ENCODE measurements at regions not wholly inside any gene's neighbourhood (a gene's known extent, or its start where the extent isn't known, plus 50 kb on each side); places are given as distances from the start of the nearest gene placed in this dataset.

DNA sequence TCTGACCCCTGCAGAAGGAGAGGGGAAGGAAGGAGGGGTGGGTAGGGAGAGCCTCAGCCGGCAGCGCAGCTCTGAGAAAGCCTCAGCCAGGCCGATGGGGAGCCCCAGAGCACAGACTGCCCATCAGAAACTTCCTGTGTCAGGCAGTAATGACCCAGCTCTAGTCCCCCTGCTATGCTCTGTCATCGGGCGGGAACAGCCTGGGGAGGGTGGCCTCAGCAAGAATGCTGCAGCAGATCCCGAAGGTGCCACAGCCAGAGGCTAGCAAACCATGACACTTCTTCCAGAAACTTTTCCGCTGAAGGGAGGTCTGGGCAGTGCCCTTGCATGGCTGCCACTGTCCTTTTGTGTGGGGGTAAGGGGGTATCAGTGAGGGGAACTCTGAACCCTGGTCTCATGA is 279.0 kb downstream of the BCOR start:
- Histone ChIP-seq H3K4me3 (no peak overlapping the region), H3K27me3 (no peaks in the 10 kb centered on the region), H3K9me3 (no peaks in the 10 kb centered on the region), H3K4me1 (no peaks in the 10 kb centered on the region), H3K36me3 (no peaks in the 10 kb centered on the region), H3K27ac (no peak overlapping the region)
- DNase-seq, result no peak
- intact Hi-C loops (cut with DNase I; ENCODE audit: low total_unique reads), result no loop called here
- no peak for TF ChIP-seq POLR2A (IDR thresholded peaks at IDR 0.05)
- no peak for TF ChIP-seq CTCF (IDR thresholded peaks at IDR 0.05)

GRCh38 chrX:39819921-39820849 is 277.6 kb downstream of the BCOR start:
- intact Hi-C loops (cut with DNase I; ENCODE audit: low total_unique reads), result no loop called here
- no peak for DNase-seq

GRCh38 chrX:39820938-39821708 is 276.6 kb downstream of the BCOR start:
- intact Hi-C loops (cut with DNase I; ENCODE audit: low total_unique reads), result no loop called here
- Histone ChIP-seq H3K36me3 (no peaks in the 10 kb centered on the region), H3K27me3 (no peaks in the 10 kb centered on the region), H3K4me1 (no peaks in the 10 kb centered on the region), H3K4me3 (peak overlapping the region; percentile 13 to 43), H3K27ac (peak overlapping the region in 1 of 2 donors; percentile 34), H3K9me3 (no peaks in the 10 kb centered on the region)
- no peak for TF ChIP-seq POLR2A (IDR thresholded peaks at IDR 0.05)
- TF ChIP-seq CTCF (IDR thresholded peaks at IDR 0.05), result no peak
- DNase-seq, result peak in 1 of 2 donors; percentile 43

More at GRCh38 chrX:39819921-39820849, 277.6 kb downstream of the BCOR start:
- Histone ChIP-seq H3K27me3 (no peaks in the 10 kb centered on the region), H3K36me3 (no peaks in the 10 kb centered on the region), H3K4me1 (no peaks in the 10 kb centered on the region), H3K4me3 (peak overlapping the region in 1 of 2 donors; percentile 43), H3K9me3 (no peaks in the 10 kb centered on the region), H3K27ac (peak overlapping the region in 1 of 2 donors; percentile 33)
- no peak for TF ChIP-seq CTCF (IDR thresholded peaks at IDR 0.05)
- no peak for TF ChIP-seq POLR2A (IDR thresholded peaks at IDR 0.05)

GRCh38 chrX:39821709-39822095 is 276.1 kb downstream of the BCOR start:
- H3K27ac ChIP-seq, result no peak overlapping the region
- no peaks in the 10 kb centered on the region for H3K36me3 ChIP-seq
- H3K4me1 ChIP-seq, result no peaks in the 10 kb centered on the region
- DNase-seq, result no peak
- H3K27me3 ChIP-seq, result no peaks in the 10 kb centered on the region
- TF ChIP-seq POLR2A (IDR thresholded peaks at IDR 0.05), result no peak
- no peak for TF ChIP-seq CTCF (IDR thresholded peaks at IDR 0.05)
- no peaks in the 10 kb centered on the region for H3K9me3 ChIP-seq
- H3K4me3 ChIP-seq, result peak overlapping the region; percentile 13 to 43
- intact Hi-C loops (cut with DNase I; ENCODE audit: low total_unique reads), result no loop called here

Measured in uterus (tissue), 3 donors.